Hematopoietic multipotent progenitor cell treated with erythropoietin and hydrocortisone succinate and interleukin-3 and kit ligand, for 15 days (in vitro differentiated cells): ENCODE measurements at regions not wholly inside any gene's neighbourhood (a gene's known extent, or its start where the extent isn't known, plus 50 kb on each side); places are given as distances from the start of the nearest gene placed in this dataset.

Source experiments
- DNase-seq: peaks from one replicate; pipeline ENCODE4 v3.0.0-alpha.2; 2015; ENCODE audit warnings: low spot score

- DNase-seq: no peak
Observed at GRCh38 chr6:163651915-163652668, 237.6 kb downstream of the QKI start.

GRCh38 chr6:163651426-163651825, 236.9 kb downstream of the QKI start:
- DNase-seq: no peak

GRCh38 chr6:163648868-163649267, 234.3 kb downstream of the QKI start:
- DNase-seq: no peak

GRCh38 chr6:163647624-163648023, 233.1 kb downstream of the QKI start:
- no peak for DNase-seq

GRCh38 chr6:163646866-163647265, 232.3 kb downstream of the QKI start:
- DNase-seq: no peak

GRCh38 chr6:163646133-163646532, 231.6 kb downstream of the QKI start:
- DNase-seq: no peak

GRCh38 chr6:163645560-163645959, 231.0 kb downstream of the QKI start:
- no peak for DNase-seq

- no peak for DNase-seq
Observed at GRCh38 chr6:163643866-163644265, 229.3 kb downstream of the QKI start.

GRCh38 chr6:163641706-163642105, 227.2 kb downstream of the QKI start:
- no peak for DNase-seq

- no peak for DNase-seq
Observed at GRCh38 chr6:163640641-163641040, 226.1 kb downstream of the QKI start.

GRCh38 chr6:163637524-163637923, 223.0 kb downstream of the QKI start:
- no peak for DNase-seq

- DNase-seq: no peak
Observed at GRCh38 chr6:163635731-163636364, 221.3 kb downstream of the QKI start.

GRCh38 chr6:163635315-163635714, 220.8 kb downstream of the QKI start:
- DNase-seq: no peak

GRCh38 chr6:163634211-163635171, 220.0 kb downstream of the QKI start:
- no peak for DNase-seq

- DNase-seq: no peak
Observed at GRCh38 chr6:163630991-163631390, 216.5 kb downstream of the QKI start.

- DNase-seq: no peak
Observed at GRCh38 chr6:163630572-163630971, 216.1 kb downstream of the QKI start.

- no peak for DNase-seq
Observed at GRCh38 chr6:163630096-163630495, 215.6 kb downstream of the QKI start.
